ENCODE measurements at regions not wholly inside any gene's neighbourhood (a gene's known extent, or its start where the extent isn't known, plus 50 kb on each side); places are given as distances from the start of the nearest gene placed in this dataset.
"Not testable (repeated sequence)": the region's sequence is repeated elsewhere in the genome, so short reads cannot be mapped to it uniquely, and the experiment has no call there.

DNA sequence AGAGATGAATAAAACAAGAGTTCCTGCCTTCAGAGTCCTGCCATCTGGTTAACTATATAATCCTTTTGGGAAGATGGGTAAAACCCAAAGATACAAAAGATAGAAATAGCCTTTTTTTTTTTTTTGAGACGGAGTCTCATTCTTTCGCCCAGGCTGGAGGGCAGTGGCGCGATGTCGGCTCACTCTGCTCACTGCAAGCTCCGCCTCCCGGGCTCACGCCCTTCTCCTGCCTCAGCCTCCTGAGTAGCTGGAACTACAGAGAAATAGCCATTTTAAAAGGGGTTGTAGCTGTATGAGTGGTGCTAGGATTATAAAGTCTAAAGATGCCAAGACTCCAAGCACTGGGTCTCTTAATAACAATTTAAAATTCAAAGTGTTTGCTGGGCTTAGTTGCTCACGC is 97.2 kb downstream of the KDR start:
- Histone ChIP-seq H3K27ac (ENCODE audit: low read depth, low read length, poor library complexity, severe bottlenecking) (no peak overlapping the region), H3K4me1 (ENCODE audit: insufficient read depth, low read length, severe bottlenecking) (no peaks in the 10 kb centered on the region), H3K36me3 (ENCODE audit: insufficient read depth, low read length) (no peaks in the 10 kb centered on the region), H3K9me3 (ENCODE audit: low read length) (no peaks in the 10 kb centered on the region), H3K27me3 (ENCODE audit: insufficient read depth, low read length) (no peaks in the 10 kb centered on the region), H3K4me3 (ENCODE audit: low read depth, low read length, poor library complexity, severe bottlenecking) (no peak overlapping the region), H3K79me2 (ENCODE audit: insufficient read depth, low read length) (no peaks in the 10 kb centered on the region), H3F3A (ENCODE audit: insufficient read depth, low read length) (no peaks in the 10 kb centered on the region), H2AFZ (ENCODE audit: low read length) (no peak overlapping the region), H4K20me1 (ENCODE audit: insufficient read depth, low read length) (no peaks in the 10 kb centered on the region), H3K9ac (ENCODE audit: low read length) (no peak overlapping the region), H3K4me2 (ENCODE audit: low read length) (no peak overlapping the region), H3K9me2 (ENCODE audit: low read depth, low read length) (no peaks in the 10 kb centered on the region)
- no peak for TF ChIP-seq EZH2 (IDR thresholded peaks at IDR 0.05; ENCODE audit: borderline replicate concordance, low read length)
- TF ChIP-seq, protein P1, sequence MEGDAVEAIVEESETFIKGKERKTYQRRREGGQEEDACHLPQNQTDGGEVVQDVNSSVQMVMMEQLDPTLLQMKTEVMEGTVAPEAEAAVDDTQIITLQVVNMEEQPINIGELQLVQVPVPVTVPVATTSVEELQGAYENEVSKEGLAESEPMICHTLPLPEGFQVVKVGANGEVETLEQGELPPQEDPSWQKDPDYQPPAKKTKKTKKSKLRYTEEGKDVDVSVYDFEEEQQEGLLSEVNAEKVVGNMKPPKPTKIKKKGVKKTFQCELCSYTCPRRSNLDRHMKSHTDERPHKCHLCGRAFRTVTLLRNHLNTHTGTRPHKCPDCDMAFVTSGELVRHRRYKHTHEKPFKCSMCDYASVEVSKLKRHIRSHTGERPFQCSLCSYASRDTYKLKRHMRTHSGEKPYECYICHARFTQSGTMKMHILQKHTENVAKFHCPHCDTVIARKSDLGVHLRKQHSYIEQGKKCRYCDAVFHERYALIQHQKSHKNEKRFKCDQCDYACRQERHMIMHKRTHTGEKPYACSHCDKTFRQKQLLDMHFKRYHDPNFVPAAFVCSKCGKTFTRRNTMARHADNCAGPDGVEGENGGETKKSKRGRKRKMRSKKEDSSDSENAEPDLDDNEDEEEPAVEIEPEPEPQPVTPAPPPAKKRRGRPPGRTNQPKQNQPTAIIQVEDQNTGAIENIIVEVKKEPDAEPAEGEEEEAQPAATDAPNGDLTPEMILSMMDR (IDR thresholded peaks at IDR 0.05; ENCODE audit: low read length): no peak

DNA sequence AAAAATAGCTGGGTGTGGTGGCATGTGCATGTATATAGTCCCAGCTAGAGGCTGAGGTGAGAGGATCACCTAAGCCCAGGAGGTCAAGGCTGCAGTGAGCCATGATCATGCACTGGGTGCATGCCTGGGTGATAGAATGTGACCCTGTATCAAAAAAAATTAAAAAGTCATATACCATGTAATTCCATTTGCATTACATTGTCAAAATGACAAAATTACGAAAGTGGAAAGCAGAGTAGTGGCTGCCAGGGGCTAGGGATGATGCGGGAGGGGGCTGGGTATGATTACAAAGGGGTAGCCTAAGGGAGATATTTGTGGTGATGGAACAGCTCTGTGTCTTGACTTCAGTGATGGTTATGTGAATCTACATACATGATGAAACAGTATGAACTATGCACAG is 97.8 kb downstream of the KDR start:
- Histone ChIP-seq H3F3A (ENCODE audit: insufficient read depth, low read length) (no peaks in the 10 kb centered on the region), H3K27ac (ENCODE audit: low read depth, low read length, poor library complexity, severe bottlenecking) (no peak overlapping the region), H3K79me2 (ENCODE audit: insufficient read depth, low read length) (no peaks in the 10 kb centered on the region), H3K9ac (ENCODE audit: low read length) (no peak overlapping the region), H3K36me3 (ENCODE audit: insufficient read depth, low read length) (no peaks in the 10 kb centered on the region), H4K20me1 (ENCODE audit: insufficient read depth, low read length) (no peaks in the 10 kb centered on the region), H3K9me2 (ENCODE audit: low read depth, low read length) (no peaks in the 10 kb centered on the region), H3K4me3 (ENCODE audit: low read depth, low read length, poor library complexity, severe bottlenecking) (no peak overlapping the region), H3K4me1 (ENCODE audit: insufficient read depth, low read length, severe bottlenecking) (no peaks in the 10 kb centered on the region), H3K27me3 (ENCODE audit: insufficient read depth, low read length) (no peaks in the 10 kb centered on the region), H2AFZ (ENCODE audit: low read length) (no peak overlapping the region), H3K9me3 (ENCODE audit: low read length) (no peaks in the 10 kb centered on the region), H3K4me2 (ENCODE audit: low read length) (no peak overlapping the region)
- TF ChIP-seq, protein P1 (IDR thresholded peaks at IDR 0.05; ENCODE audit: low read length): no peak
- no peak for TF ChIP-seq EZH2 (IDR thresholded peaks at IDR 0.05; ENCODE audit: borderline replicate concordance, low read length)

DNA sequence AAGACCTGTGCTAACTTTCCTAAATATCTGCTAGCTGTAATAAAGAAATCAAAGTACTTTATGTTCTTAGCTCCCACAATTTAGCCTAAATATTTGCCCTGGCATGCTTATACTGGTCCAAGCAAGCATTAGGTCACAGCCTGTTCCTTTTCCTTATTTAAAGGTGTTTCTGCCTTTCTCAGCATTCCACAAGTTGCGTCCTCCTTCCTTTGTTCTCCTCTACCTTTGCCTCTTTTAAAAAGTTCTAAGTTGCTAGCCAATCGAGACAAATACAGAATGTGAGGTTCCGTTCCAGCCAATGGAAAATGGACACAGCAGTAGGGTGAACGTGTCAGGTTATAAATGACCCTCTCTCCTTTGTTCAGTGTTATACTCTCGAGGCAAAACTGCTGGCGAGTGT is 99.9 kb downstream of the KDR start:
- H3K36me3 ChIP-seq (ENCODE audit: insufficient read depth, low read length); H4K20me1 ChIP-seq (ENCODE audit: insufficient read depth, low read length); H3K79me2 ChIP-seq (ENCODE audit: insufficient read depth, low read length); H3K27me3 ChIP-seq (ENCODE audit: insufficient read depth, low read length); H3K4me1 ChIP-seq (ENCODE audit: insufficient read depth, low read length, severe bottlenecking); H3K4me2 ChIP-seq (ENCODE audit: low read length); H3K27ac ChIP-seq (ENCODE audit: low read depth, low read length, poor library complexity, severe bottlenecking); H3K9ac ChIP-seq (ENCODE audit: low read length); H2AFZ ChIP-seq (ENCODE audit: low read length); H3K4me3 ChIP-seq (ENCODE audit: low read depth, low read length, poor library complexity, severe bottlenecking); H3K9me2 ChIP-seq (ENCODE audit: low read depth, low read length); H3F3A ChIP-seq (ENCODE audit: insufficient read depth, low read length); H3K9me3 ChIP-seq (ENCODE audit: low read length): not testable (repeated sequence)

DNA sequence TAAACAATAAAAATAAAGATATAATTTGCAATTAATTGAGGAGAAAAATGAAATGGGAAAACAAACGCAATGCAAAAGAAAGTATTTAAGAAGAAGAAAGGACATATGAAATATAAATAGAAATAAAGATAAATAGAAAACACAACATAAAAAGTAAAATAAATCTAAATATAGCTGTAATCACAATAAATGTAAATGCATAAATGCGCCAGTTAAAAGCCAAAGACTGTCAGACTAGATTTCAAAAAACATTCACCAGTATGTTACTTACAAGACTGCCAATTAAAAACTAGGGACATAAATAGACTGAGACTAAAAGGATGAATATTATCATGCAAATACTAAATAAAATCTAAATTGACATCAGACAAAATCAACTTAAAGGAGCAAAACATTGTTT is 102.4 kb downstream of the KDR start:
- H2AFZ ChIP-seq (ENCODE audit: low read length): no peak overlapping the region
- no peaks in the 10 kb centered on the region for H3F3A ChIP-seq (ENCODE audit: insufficient read depth, low read length)
- no peak overlapping the region for H3K9ac ChIP-seq (ENCODE audit: low read length)
- no peaks in the 10 kb centered on the region for H3K4me1 ChIP-seq (ENCODE audit: insufficient read depth, low read length, severe bottlenecking)
- H3K27me3 ChIP-seq (ENCODE audit: insufficient read depth, low read length): no peaks in the 10 kb centered on the region
- no peaks in the 10 kb centered on the region for H3K9me3 ChIP-seq (ENCODE audit: low read length)
- H4K20me1 ChIP-seq (ENCODE audit: insufficient read depth, low read length): no peaks in the 10 kb centered on the region
- no peak overlapping the region for H3K4me2 ChIP-seq (ENCODE audit: low read length)
- no peaks in the 10 kb centered on the region for H3K79me2 ChIP-seq (ENCODE audit: insufficient read depth, low read length)
- H3K27ac ChIP-seq (ENCODE audit: low read depth, low read length, poor library complexity, severe bottlenecking): no peak overlapping the region
- TF ChIP-seq EZH2 (IDR thresholded peaks at IDR 0.05; ENCODE audit: borderline replicate concordance, low read length): no peak
- TF ChIP-seq, protein P1 (IDR thresholded peaks at IDR 0.05; ENCODE audit: low read length): no peak
- H3K36me3 ChIP-seq (ENCODE audit: insufficient read depth, low read length): no peaks in the 10 kb centered on the region
- H3K9me2 ChIP-seq (ENCODE audit: low read depth, low read length): no peaks in the 10 kb centered on the region
- no peak overlapping the region for H3K4me3 ChIP-seq (ENCODE audit: low read depth, low read length, poor library complexity, severe bottlenecking)
